GM23338 (cell line): ENCODE measurements at regions not wholly inside any gene's neighbourhood (a gene's known extent, or its start where the extent isn't known, plus 50 kb on each side); places are given as distances from the start of the nearest gene placed in this dataset.

Experiments used
- CREB1 ChIP-seq: fragments of 250-450 bp; sonication (Bioruptor Pico); IDR thresholded peaks from 2 replicates; pipeline ENCODE4 v1.5.0; 2020; ENCODE audit warnings: low read depth, mild to moderate bottlenecking, moderate library complexity
- EZH2 ChIP-seq: fragments of 200-600 bp; sonication (generic); IDR thresholded peaks from one replicate; pipeline ENCODE4 v1.8.0; 2017; ENCODE audit warnings: antibody characterized with exemption, mild to moderate bottlenecking, low read depth; ENCODE audit not compliant: unreplicated experiment
- EZH2phosphoT487 ChIP-seq: fragments of 200-600 bp; sonication (generic); IDR thresholded peaks from one replicate; pipeline ENCODE4 v1.8.1; 2018; ENCODE audit warnings: antibody characterized with exemption; ENCODE audit not compliant: unreplicated experiment
- POLR2AphosphoS5 ChIP-seq: IDR thresholded peaks from 2 replicates; pipeline ENCODE4 v1.6.1; 2016; ENCODE audit warnings: antibody characterized with exemption, low read depth
- STAT1 ChIP-seq: IDR thresholded peaks from one replicate; pipeline ENCODE4 v1.6.1; 2016; ENCODE audit warnings: antibody characterized with exemption; ENCODE audit not compliant: unreplicated experiment
- ZNF331 ChIP-seq: fragments of 250-450 bp; sonication (Bioruptor Pico); IDR thresholded peaks from 2 replicates; pipeline ENCODE4 v1.5.0; 2020; ENCODE audit warnings: low read depth, mild to moderate bottlenecking, moderate library complexity
- TF ChIP-seq, protein P1 (sequence below), 2 experiments: fragments of 200-600 bp in 1 of 2; sonication (generic) in 1 of 2; conservative IDR thresholded peaks; 2 replicates each; pipeline versions ENCODE4 v1.5.1 to v1.6.1; 2016 to 2017; ENCODE audit warnings: antibody characterized with exemption in 2 of 2, low read depth in 2 of 2, mild to moderate bottlenecking in 2 of 2, moderate library complexity in 1 of 2

DNA sequence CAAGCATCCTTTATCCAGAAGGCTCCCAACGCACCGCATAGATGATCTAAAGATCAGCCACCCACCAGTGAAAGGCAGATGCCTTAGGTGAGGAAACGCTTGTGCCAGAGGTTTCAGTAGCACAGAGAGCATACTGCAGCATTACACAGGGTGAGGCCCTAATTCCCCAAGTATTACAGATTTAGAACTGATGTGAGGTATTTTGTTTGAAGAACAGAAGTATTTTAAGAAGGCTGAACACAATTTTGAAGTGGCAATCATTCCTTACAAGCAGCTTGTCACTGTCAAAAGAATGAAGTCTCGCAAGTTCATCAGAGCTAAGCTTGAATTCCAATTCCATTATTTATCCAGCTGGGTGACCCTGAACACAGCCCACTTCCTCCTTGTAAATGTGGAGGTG, 70.0 kb upstream of the FAT3 start:
- TF ChIP-seq, protein P1, sequence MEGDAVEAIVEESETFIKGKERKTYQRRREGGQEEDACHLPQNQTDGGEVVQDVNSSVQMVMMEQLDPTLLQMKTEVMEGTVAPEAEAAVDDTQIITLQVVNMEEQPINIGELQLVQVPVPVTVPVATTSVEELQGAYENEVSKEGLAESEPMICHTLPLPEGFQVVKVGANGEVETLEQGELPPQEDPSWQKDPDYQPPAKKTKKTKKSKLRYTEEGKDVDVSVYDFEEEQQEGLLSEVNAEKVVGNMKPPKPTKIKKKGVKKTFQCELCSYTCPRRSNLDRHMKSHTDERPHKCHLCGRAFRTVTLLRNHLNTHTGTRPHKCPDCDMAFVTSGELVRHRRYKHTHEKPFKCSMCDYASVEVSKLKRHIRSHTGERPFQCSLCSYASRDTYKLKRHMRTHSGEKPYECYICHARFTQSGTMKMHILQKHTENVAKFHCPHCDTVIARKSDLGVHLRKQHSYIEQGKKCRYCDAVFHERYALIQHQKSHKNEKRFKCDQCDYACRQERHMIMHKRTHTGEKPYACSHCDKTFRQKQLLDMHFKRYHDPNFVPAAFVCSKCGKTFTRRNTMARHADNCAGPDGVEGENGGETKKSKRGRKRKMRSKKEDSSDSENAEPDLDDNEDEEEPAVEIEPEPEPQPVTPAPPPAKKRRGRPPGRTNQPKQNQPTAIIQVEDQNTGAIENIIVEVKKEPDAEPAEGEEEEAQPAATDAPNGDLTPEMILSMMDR (conservative IDR thresholded peaks at IDR 0.05; ENCODE audit: low read depth in 2 of 2) = no peak
- TF ChIP-seq CREB1 (CRISPR knock-in tag) (no peak), EZH2phosphoT487 (no peak), ZNF331 (no peak), POLR2AphosphoS5 (no peak), EZH2 (no peak), STAT1 (no peak)
